Fibroblast of skin of left quadriceps (primary cell): ENCODE measurements at regions not wholly inside any gene's neighbourhood (a gene's known extent, or its start where the extent isn't known, plus 50 kb on each side); places are given as distances from the start of the nearest gene placed in this dataset.
"Not testable (repeated sequence)": the region's sequence is repeated elsewhere in the genome, so short reads cannot be mapped to it uniquely, and the experiment has no call there.

Experiments used
- DNase-seq, 2 experiments: peaks; one replicate each; pipeline ENCODE4 v3.0.0-alpha.2; 2013; ENCODE audit warnings: low read depth in 2 of 2

GRCh38 chr7:14971678-14972077 lies 69.1 kb upstream of the DGKB start:
- DNase-seq: not testable (repeated sequence)

- DNase-seq: not testable (repeated sequence)
Observed at GRCh38 chr7:14967376-14967775, 64.8 kb upstream of the DGKB start.

GRCh38 chr7:14962778-14963177 lies 60.2 kb upstream of the DGKB start:
- no peak for DNase-seq

GRCh38 chr7:14960721-14961120 lies 58.2 kb upstream of the DGKB start:
- DNase-seq: no peak

GRCh38 chr7:14959339-14959738 lies 56.8 kb upstream of the DGKB start:
- DNase-seq: no peak

GRCh38 chr7:14954035-14954434 lies 51.5 kb upstream of the DGKB start:
- DNase-seq: no peak
